T-cell (primary cell): ENCODE measurements at regions not wholly inside any gene's neighbourhood (a gene's known extent, or its start where the extent isn't known, plus 50 kb on each side); places are given as distances from the start of the nearest gene placed in this dataset.

ENCODE experiments used
- ATAC-seq, 4 experiments: fragments of 200-7000 bp in 3 of 4; fragments of 150-1000 bp in 1 of 4; cut with Tn5 transposase; replicated peaks in 1 of 4; 1 replicate in 3 of 4; 2 replicates in 1 of 4; pipeline ENCODE4 v1.10.0; 2021; ENCODE audit warnings: moderate library complexity in 3 of 4, mild to moderate bottlenecking in 2 of 4, moderate number of reproducible peaks in 1 of 4
- CTCF ChIA-PET, 2 donors: fragments of 300-600 bp; sonication (Branson Sonifier 250); formaldehyde crosslinking; loops; one replicate each; lab custom pipeline; 2022; ENCODE audit warnings: antibody characterized with exemption in 2 of 2; lab: Charles Lee
- POLR2A ChIA-PET, 2 donors: fragments of 300-600 bp; sonication (Branson Sonifier 250); formaldehyde crosslinking; loops; one replicate each; lab custom pipeline; 2022; ENCODE audit warnings: antibody characterized with exemption in 2 of 2; lab: Charles Lee
- DNase-seq, 35 experiments: peaks; one replicate each; pipeline versions ENCODE4 v3.0.0 to v3.0.0-alpha.2; 2013 to 2023
- H3K27ac ChIP-seq: one replicate; pipeline ENCODE4 v1.5.1; 2013; ENCODE audit warnings: low read length
- H3K27me3 ChIP-seq, 2 experiments: replicated peaks in 1 of 2; 1 replicate in 1 of 2; 2 replicates in 1 of 2; pipeline versions ENCODE4 v1.6.1 to v1.7.0; 2013; ENCODE audit warnings: low read length in 1 of 2, mixed read lengths in 1 of 2; ENCODE audit not compliant: control insufficient read depth in 2 of 2, insufficient read depth in 2 of 2; ENCODE audit errors: extremely low read depth in 1 of 2
- H3K36me3 ChIP-seq, 2 donors: 1 replicate in 1 of 2; 2 replicates in 1 of 2; pipeline versions ENCODE4 v1.6.1 to v1.7.0; 2013; ENCODE audit warnings: low read length in 1 of 2; ENCODE audit not compliant: control insufficient read depth in 2 of 2, insufficient read depth in 1 of 2; ENCODE audit errors: extremely low read depth in 1 of 2
- H3K4me1 ChIP-seq, 2 experiments: 1 replicate in 1 of 2; 2 replicates in 1 of 2; pipeline versions ENCODE4 v1.6.1 to v1.7.0; 2013; ENCODE audit warnings: low read length in 2 of 2, mixed read lengths in 1 of 2; ENCODE audit not compliant: insufficient read depth in 2 of 2, control insufficient read depth in 1 of 2; ENCODE audit errors: extremely low read depth in 1 of 2
- H3K4me3 ChIP-seq, 2 donors: 1 replicate in 1 of 2; 2 replicates in 1 of 2; pipeline versions ENCODE4 v1.5.1 to v1.7.0; 2013; ENCODE audit warnings: mild to moderate bottlenecking in 2 of 2, low read length in 1 of 2, moderate library complexity in 1 of 2; ENCODE audit not compliant: control insufficient read depth in 1 of 2; ENCODE audit errors: extremely low read depth in 1 of 2
- H3K9me3 ChIP-seq: 2 replicates; pipeline ENCODE4 v1.7.0; 2013
- H3K27ac Mint-ChIP-seq, 2 donors: one replicate each; pipeline ENCODE4 v1.8.0; 2020 to 2021; ENCODE audit warnings: mild to moderate bottlenecking in 2 of 2, mixed read lengths in 2 of 2
- H3K27me3 Mint-ChIP-seq, 2 donors: one replicate each; pipeline ENCODE4 v1.8.0; 2021 to 2022; ENCODE audit warnings: mixed read lengths in 2 of 2
- H3K36me3 Mint-ChIP-seq: one replicate; pipeline ENCODE4 v1.8.0; 2021; ENCODE audit warnings: mixed read lengths
- H3K4me1 Mint-ChIP-seq, 3 donors: one replicate each; pipeline ENCODE4 v1.8.0; 2020 to 2022; ENCODE audit warnings: mixed read lengths in 3 of 3, mild to moderate bottlenecking in 1 of 3
- H3K4me3 Mint-ChIP-seq, 3 donors: one replicate each; pipeline ENCODE4 v1.8.0; 2020 to 2022; ENCODE audit warnings: mild to moderate bottlenecking in 3 of 3, mixed read lengths in 3 of 3, moderate library complexity in 3 of 3
- H3K9me3 Mint-ChIP-seq, 3 donors: one replicate each; pipeline ENCODE4 v1.8.0; 2020 to 2022; ENCODE audit warnings: mixed read lengths in 3 of 3
- WGBS: methylation state at CpG from one replicate; pipeline ENCODE4 v1.1.5; 2013; ENCODE audit warnings: missing lambda C conversion rate; ENCODE audit not compliant: insufficient coverage; 5-methylcytosine and 5-hydroxymethylcytosine counted together

DNA sequence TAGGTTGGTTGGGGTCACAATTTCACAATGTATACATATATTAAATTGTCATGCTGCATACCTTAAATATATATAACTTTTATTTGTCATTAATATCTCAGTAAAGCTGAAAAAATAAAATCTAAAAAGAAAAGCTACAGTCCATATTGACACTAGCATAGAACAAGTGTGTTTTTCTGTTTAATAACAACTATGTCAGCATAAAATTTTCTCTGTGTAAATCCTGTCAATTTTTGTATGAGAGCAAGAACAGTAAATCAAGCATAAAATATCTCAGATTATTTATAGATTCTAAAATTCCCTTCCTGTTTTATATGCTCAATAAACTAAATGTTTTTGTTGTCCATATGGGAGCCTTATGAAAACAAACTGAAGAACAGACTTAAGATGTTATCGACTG, 739.2 kb downstream of the MRPL39 start:
- no peak for ATAC-seq
- no peak overlapping the region for H3K4me3 ChIP-seq
- no peaks in the 10 kb centered on the region for H3K4me1 Mint-ChIP-seq
- H3K36me3 Mint-ChIP-seq: no peaks in the 10 kb centered on the region
- H3K27me3 Mint-ChIP-seq: no peaks in the 10 kb centered on the region
- no peak overlapping the region for H3K27ac Mint-ChIP-seq
- ChIA-PET CTCF (no interaction called here), POLR2A (no interaction called here)
- H3K27me3 ChIP-seq: no peaks in the 10 kb centered on the region
- DNase-seq: no peak
- H3K27ac ChIP-seq: no peak overlapping the region
- H3K4me1 ChIP-seq: no peaks in the 10 kb centered on the region
- H3K9me3 Mint-ChIP-seq: peaks cover 0 to 23% (median 8%) of the 10 kb centered on the region in 3 donors
- H3K36me3 ChIP-seq: no peaks in the 10 kb centered on the region
- no peak overlapping the region for H3K4me3 Mint-ChIP-seq
- no CpG with 5 or more reads among the region's 1 CpG for WGBS
- no peaks in the 10 kb centered on the region for H3K9me3 ChIP-seq

DNA sequence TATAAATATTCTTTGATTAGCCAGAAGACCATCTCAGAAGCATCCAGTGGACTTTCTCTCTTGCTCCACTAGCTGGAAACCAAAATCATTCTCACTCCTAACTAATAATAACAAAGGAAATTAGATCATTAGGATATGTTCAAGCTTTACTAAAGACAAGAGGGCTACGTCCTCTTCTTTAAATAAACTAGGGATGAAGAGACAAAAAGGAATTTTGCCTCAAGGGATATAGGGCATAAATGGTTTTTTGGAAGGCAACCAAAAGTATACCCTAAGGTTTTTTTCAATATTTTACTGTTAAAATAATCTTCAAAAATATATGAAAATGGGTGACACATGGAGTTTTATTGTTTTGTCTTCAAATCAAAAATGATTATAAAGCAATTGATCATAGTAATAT, 745.8 kb downstream of the MRPL39 start:
- POLR2A ChIA-PET: no interaction called here
- no peak overlapping the region for H3K4me3 ChIP-seq
- peaks cover 0 to 3% (median 0%) of the 10 kb centered on the region in 3 donors for H3K9me3 Mint-ChIP-seq
- no peaks in the 10 kb centered on the region for H3K36me3 Mint-ChIP-seq
- H3K27me3 ChIP-seq: no peaks in the 10 kb centered on the region
- no peaks in the 10 kb centered on the region for H3K27me3 Mint-ChIP-seq
- H3K27ac Mint-ChIP-seq: no peak overlapping the region
- ATAC-seq (no peak), DNase-seq (no peak)
- H3K36me3 ChIP-seq: no peaks in the 10 kb centered on the region
- CTCF ChIA-PET: no interaction called here
- H3K4me3 Mint-ChIP-seq: no peak overlapping the region
- no peaks in the 10 kb centered on the region for H3K9me3 ChIP-seq
- H3K4me1 ChIP-seq: no peaks in the 10 kb centered on the region
- H3K27ac ChIP-seq: no peak overlapping the region
- no peaks in the 10 kb centered on the region for H3K4me1 Mint-ChIP-seq
- WGBS: no CpG with 5 or more reads among the region's 1 CpG

DNA sequence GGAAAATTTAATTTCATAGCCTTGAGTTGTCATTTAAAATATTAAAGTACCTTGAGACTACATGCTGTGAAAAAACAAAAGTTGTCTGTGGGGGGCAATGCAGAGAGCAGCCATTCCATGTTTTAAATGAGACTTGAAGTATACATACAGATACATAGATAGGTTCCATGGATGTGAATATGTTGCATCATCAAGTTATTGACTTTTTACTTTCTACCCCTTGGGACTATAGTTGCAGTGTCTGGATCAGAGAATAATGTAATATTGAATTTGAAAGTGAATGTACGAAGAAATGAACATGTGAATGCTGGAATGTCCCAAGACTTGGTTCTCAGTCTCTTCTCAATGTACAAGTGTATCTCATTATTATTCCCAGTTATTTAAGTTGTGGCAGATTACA, 751.0 kb downstream of the MRPL39 start:
- no peak overlapping the region for H3K4me3 Mint-ChIP-seq
- H3K4me1 Mint-ChIP-seq: no peaks in the 10 kb centered on the region
- ChIA-PET CTCF (no interaction called here), POLR2A (no interaction called here)
- H3K27me3 ChIP-seq: no peaks in the 10 kb centered on the region
- no peak overlapping the region for H3K27ac Mint-ChIP-seq
- no CpG with 5 or more reads among the region's 1 CpG for WGBS
- peaks cover 0 to 1% (median 1%) of the 10 kb centered on the region in 3 donors for H3K9me3 Mint-ChIP-seq
- no peaks in the 10 kb centered on the region for H3K36me3 Mint-ChIP-seq
- no peak overlapping the region for H3K4me3 ChIP-seq
- peaks cover 0 to under 1% of the 10 kb centered on the region in 2 donors for H3K27me3 Mint-ChIP-seq
- DNase-seq: no peak
- no peaks in the 10 kb centered on the region for H3K9me3 ChIP-seq
- H3K4me1 ChIP-seq: no peaks in the 10 kb centered on the region
- no peak overlapping the region for H3K27ac ChIP-seq
- no peak for ATAC-seq
- H3K36me3 ChIP-seq: no peaks in the 10 kb centered on the region

DNA sequence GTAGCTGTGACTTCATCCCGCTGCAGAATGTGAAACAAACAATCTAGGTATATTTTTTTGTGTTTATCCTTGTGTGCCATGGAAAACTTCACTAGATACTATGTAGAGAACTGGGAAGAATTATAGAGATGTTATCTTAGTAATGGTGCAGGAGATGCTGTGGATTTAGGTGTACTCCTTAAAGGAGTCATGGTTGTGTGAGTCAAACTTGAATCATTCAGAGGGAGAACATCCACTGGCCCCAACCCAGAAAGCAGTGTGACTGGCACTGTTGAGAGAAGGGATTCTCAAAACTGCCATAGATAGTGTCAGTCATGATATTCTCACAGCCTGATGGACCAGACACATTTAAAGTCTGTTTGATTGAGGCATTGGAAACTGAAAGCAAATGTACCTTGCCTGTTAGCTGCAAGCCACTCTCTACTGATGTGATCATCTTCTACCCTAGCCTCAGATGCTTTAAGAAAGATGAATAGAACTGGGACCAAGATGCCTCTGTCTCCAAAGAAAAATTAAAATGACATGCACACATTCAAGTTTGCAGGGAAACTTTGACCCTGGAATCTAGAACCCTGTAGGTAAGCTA, 754.6 kb downstream of the MRPL39 start:
- WGBS: 50% methylated on average over 1 of the region's 1 CpG
- POLR2A ChIA-PET: no interaction called here

DNA sequence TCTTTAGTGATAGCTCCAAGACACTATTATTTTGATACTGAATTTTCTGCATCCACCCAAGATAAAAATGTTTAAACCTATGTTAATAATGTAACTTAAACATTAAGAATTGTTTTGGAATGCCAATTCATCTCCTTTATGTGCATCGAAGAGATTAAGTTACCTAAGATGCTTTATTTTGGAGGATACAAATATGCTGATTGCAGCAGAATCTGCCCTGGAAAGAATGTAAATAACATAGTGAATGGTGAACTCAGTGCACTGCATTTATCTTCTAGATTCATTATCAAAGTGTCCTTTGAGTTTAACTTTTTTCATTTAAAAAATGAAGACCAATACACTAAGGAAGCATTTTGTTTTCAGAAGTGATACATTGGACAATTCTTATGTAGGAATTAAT, 757.2 kb downstream of the MRPL39 start:
- no CpG with 5 or more reads among the region's 1 CpG for WGBS
- Histone ChIP-seq H3K27me3 (no peaks in the 10 kb centered on the region), H3K4me1 (no peaks in the 10 kb centered on the region), H3K27ac (no peak overlapping the region), H3K36me3 (no peaks in the 10 kb centered on the region), H3K4me3 (no peak overlapping the region), H3K9me3 (no peaks in the 10 kb centered on the region)
- Mint-ChIP-seq H3K27me3 (peaks cover 0 to 4% of the 10 kb centered on the region in 2 donors), H3K9me3 (peaks cover 2 to 10% (median 5%) of the 10 kb centered on the region in 3 donors), H3K4me3 (no peak overlapping the region), H3K27ac (no peak overlapping the region), H3K4me1 (no peaks in the 10 kb centered on the region), H3K36me3 (no peaks in the 10 kb centered on the region)
- DNase-seq: no peak
- ATAC-seq: no peak
- ChIA-PET POLR2A (no interaction called here), CTCF (no interaction called here)

More for the DNA sequence above, 754.6 kb downstream of the MRPL39 start:
- no peaks in the 10 kb centered on the region for H3K4me1 ChIP-seq
- no peaks in the 10 kb centered on the region for H3K27me3 ChIP-seq
- Mint-ChIP-seq H3K27ac (no peak overlapping the region), H3K36me3 (no peaks in the 10 kb centered on the region), H3K4me3 (no peak overlapping the region), H3K27me3 (peaks cover 0 to 4% of the 10 kb centered on the region in 2 donors), H3K9me3 (peaks cover 2 to 10% (median 5%) of the 10 kb centered on the region in 3 donors), H3K4me1 (no peaks in the 10 kb centered on the region)
- H3K36me3 ChIP-seq: no peaks in the 10 kb centered on the region
- no peak overlapping the region for H3K4me3 ChIP-seq
- CTCF ChIA-PET: no interaction called here
- no peak for ATAC-seq
- no peaks in the 10 kb centered on the region for H3K9me3 ChIP-seq
- no peak for DNase-seq
- H3K27ac ChIP-seq: no peak overlapping the region

DNA sequence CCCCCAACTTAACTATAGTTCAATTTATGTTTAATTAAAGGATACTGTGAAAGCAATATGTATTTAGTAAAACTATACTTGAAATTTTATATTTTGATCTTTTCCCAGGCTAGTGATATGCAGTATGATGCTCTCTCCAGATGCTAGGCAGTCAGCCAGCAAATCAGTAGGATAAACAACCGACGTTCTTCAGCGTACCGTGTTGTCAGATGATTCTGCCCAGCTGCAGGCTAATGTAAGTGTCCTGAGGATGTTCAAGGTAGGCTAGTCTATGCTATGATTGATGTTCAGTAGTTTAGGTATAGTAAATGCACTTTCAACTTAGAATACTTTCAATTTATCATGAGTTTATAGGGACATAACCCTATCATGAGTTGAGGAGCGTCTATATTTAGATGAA, 762.6 kb downstream of the MRPL39 start:
- WGBS: no CpG with 5 or more reads among the region's 5 CpGs
- H3K4me1 ChIP-seq: no peaks in the 10 kb centered on the region
- H3K4me3 Mint-ChIP-seq: no peak overlapping the region
- no peaks in the 10 kb centered on the region for H3K9me3 ChIP-seq
- CTCF ChIA-PET: no interaction called here
- H3K27me3 Mint-ChIP-seq: no peaks in the 10 kb centered on the region
- no peaks in the 10 kb centered on the region for H3K4me1 Mint-ChIP-seq
- H3K27me3 ChIP-seq: no peaks in the 10 kb centered on the region
- no peaks in the 10 kb centered on the region for H3K36me3 Mint-ChIP-seq
- H3K4me3 ChIP-seq: no peak overlapping the region
- POLR2A ChIA-PET: no interaction called here
- no peak overlapping the region for H3K27ac Mint-ChIP-seq
- ATAC-seq (no peak), DNase-seq (no peak)
- H3K36me3 ChIP-seq: no peaks in the 10 kb centered on the region
- no peak overlapping the region for H3K27ac ChIP-seq
- H3K9me3 Mint-ChIP-seq: peaks cover 0 to 4% (median 3%) of the 10 kb centered on the region in 3 donors

DNA sequence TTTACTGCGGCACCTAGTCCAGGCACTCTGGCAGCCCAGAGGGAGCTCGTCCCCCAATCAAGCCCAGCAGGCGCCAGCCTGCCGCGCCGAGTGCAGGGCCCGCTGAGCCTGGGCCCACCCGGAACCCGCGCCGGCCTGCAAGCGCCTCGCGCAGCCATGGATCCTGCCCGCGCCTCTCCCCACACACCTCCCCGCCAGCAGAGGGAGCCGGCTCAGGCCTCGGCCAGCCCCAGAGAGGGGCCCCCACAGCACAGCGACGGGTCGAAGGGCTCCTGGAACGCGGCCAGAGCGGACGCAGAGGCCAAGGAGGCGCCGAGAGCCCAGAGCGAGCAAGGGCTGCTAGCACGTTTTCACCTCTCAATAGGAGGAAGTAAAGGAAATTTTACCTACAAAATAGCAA, 767.0 kb downstream of the MRPL39 start:
- Mint-ChIP-seq H3K27me3 (no peaks in the 10 kb centered on the region), H3K9me3 (peaks cover 0 to 8% (median 3%) of the 10 kb centered on the region in 3 donors), H3K36me3 (no peaks in the 10 kb centered on the region), H3K4me1 (no peaks in the 10 kb centered on the region), H3K27ac (no peak overlapping the region), H3K4me3 (no peak overlapping the region)
- DNase-seq (no peak), ATAC-seq (no peak)
- H3K27me3 ChIP-seq: no peaks in the 10 kb centered on the region
- no peaks in the 10 kb centered on the region for H3K9me3 ChIP-seq
- no peak overlapping the region for H3K4me3 ChIP-seq
- WGBS: 95% methylated on average over 14 of the region's 30 CpGs
- H3K4me1 ChIP-seq: no peaks in the 10 kb centered on the region
- ChIA-PET POLR2A (interaction anchor here in 1 of 2 donors (0.7 kb wide), 1 partner anchor 14 kb away, joined by 3 read pairs; no protein-coding TSS in a partner anchor), CTCF (no interaction called here)
- no peak overlapping the region for H3K27ac ChIP-seq
- no peaks in the 10 kb centered on the region for H3K36me3 ChIP-seq
